GM21423 (cell line): ENCODE measurements at regions not wholly inside any gene's neighbourhood (a gene's known extent, or its start where the extent isn't known, plus 50 kb on each side); places are given as distances from the start of the nearest gene placed in this dataset.

Experiments used
- ATAC-seq: cut with Tn5 transposase; IDR thresholded peaks from one replicate; pipeline ENCODE4 v1.9.1; 2021; ENCODE audit warnings: mild to moderate bottlenecking, moderate library complexity; ENCODE audit not compliant: unreplicated experiment

DNA sequence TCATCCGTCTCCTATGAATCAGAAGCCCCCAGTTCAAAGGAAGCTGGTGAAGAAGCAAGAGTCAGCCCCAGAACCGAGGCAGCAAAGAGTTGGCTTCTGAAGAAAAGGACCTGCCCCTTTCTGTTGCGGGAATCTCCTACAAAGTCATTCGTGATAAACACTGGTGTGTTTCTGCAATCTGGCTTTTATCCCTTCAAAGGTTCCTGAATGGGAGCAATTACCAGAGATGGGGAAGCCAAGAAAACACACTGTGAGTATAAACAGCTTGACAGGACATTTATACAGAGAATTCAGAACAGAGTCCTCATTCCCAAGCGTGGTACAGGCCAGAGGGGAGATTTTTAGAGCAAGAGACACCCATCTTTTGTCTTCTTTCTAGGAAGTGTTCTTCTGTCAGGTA lies 226.8 kb upstream of the LNX1 start:
- no peak for ATAC-seq

DNA sequence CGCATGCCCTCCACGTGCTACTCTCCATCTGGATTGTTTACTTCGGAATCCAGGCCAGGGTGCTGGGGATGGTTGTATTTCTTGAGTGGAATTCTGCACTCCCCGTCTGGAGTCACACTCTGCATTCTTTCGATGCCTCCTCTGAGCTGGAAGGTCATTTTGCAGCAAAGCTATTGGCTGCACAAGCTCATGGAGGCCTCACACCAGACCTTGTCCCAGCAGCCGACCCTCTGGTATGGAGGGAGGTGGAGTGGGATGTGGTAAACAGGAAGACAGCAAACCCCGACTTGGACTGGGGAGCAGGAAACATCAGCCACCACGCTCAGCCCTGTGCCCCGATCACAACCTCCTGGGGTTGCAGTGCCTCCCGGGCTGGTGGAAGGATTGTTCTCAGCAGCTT lies 225.3 kb upstream of the LNX1 start:
- no peak for ATAC-seq

- no peak for ATAC-seq
These were observed 224.0 kb upstream of the LNX1 start for GRCh38 chr4:53815281-53815680.

DNA sequence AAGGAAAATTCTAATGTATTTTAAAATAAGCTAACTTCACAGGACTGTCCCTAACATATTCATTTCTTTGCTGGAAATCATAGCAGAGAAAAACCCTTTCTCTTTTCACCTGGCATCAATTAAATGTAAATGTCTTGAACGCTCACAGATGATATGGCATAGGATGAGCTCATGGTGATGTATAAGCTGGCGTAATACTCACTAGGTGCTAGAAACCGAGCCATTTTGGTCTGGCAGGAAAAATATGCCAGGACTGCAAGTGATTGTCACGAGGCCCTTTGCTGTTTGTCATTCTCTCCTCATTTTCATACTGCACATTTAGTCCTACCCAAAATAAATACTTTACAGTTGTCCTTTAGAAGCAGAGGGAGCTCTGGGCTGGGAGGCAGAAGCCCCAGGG lies 222.7 kb upstream of the LNX1 start:
- ATAC-seq = no peak

GRCh38 chr4:53810643-53811042 lies 219.4 kb upstream of the LNX1 start:
- ATAC-seq = no peak

- no peak for ATAC-seq
These were observed 218.5 kb upstream of the LNX1 start for GRCh38 chr4:53809816-53810215.

DNA sequence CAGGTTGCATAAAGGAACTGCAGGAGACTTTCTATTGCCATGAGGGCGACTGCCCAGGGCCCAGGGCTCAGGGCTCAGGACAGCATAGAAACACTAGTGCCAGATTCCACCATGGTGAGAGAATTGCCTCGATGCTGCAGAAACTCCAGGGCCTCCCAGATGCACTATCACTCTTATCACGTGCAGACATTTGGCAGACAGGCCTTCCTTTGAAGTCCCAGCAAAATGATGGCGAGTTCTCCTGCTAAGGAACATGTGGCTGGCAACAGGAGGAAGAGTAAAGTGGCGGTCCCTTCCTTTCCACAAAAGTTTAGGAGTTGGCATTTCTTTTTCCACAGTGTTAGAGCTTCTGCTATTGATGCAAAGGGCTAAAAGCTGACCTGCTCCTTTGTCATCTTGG lies 214.0 kb upstream of the LNX1 start:
- ATAC-seq = no peak

- no peak for ATAC-seq
These were observed 213.4 kb upstream of the LNX1 start for GRCh38 chr4:53804719-53805118.

DNA sequence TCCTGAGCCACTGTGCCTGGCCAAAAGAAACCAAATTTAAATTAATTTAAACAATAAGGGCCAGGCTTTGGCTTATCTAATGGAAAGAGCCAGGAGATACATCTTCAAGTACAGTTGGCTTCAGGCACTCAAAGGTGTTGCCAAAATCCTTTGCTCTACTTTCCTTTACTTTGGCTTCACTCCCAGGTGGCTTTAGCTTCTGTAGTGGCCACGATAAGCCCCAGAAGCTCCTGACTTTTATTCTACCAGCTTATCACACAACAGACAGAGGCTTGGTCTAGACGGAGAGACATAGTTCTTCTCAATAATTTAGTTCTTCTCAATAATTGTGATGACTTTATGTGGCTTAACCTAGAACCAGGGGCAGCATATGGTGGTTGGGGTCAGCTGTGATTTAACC lies 211.2 kb upstream of the LNX1 start:
- no peak for ATAC-seq

- ATAC-seq = no peak
These were observed 210.1 kb upstream of the LNX1 start for GRCh38 chr4:53801373-53801772.

DNA sequence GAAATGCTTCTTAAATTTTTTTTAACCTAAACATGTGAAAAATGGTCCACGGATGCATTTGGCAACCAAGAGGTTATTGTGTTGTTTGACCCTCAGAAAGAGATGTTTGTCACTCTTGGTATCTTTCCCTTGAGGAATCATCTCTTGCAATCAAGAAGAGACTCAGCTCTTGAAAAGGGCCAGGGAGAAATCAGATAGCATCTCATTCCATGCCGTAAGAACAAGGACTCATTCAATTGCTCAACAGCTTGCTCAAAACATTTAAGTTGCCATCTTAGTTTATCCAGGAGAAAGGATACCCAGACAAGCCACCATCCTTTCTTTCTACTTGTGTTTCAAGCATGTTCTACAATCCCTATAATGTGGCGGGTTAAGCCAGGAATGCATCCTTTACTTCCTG lies 209.5 kb upstream of the LNX1 start:
- no peak for ATAC-seq

DNA sequence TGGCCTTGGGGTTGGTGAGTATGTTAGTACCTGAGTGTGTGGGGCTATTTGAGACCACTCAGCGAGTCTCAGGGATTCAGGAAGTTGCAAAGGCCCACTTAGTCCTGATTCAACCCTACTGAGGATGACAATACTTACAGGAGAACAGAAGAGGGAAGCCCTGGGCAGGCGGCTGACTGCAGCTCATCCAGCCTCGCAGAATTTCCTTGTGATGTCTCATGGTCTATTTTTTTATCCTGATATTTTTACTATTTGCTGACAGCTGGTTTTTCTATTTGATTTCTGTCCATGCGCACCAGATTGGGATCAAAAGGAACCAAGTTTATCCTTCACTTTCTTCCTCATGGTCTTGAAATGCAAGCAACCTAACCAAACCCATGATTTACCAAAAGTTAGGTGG lies 201.8 kb upstream of the LNX1 start:
- no peak for ATAC-seq

DNA sequence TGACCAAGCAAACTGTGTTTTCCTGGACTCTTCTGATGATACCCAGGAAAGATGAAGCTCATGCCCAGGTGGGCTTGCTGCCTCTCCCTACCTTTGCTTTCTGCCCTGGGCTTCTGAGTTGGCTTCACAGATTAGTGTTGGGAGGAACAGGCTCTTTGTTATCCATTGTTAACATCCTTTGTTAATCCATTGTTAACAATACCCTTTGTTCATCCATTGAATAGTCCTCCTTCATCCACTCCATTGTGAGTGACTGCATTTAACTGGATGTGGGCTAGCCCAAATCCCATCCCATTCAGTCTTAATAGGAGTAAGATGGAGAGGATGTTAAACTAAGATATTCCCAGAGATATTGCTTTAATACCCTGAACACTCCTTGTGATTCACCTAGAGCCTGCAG lies 199.0 kb upstream of the LNX1 start:
- no peak for ATAC-seq

GRCh38 chr4:53788621-53789020 lies 197.3 kb upstream of the LNX1 start:
- no peak for ATAC-seq

GRCh38 chr4:53788011-53788410 lies 196.7 kb upstream of the LNX1 start:
- no peak for ATAC-seq

DNA sequence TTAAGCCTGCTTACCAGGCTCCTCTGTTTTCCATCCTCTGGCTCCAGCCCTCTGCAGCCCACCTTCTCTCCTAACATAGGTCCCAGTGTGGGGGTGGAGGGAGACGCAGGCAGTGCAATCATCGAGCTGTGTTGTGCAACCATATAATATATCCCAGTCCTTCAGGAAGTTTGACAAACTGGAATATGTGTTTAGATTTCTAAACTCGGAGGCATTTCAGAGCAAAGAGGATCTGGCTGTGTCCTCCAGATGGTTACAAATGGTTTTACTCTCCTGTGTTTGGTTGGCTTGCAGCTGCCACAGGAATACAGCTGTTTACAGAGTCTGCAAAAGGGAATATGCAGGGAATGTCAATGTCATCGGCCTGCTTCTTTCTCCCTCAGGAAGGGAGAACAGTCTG lies 195.3 kb upstream of the LNX1 start:
- ATAC-seq = no peak

DNA sequence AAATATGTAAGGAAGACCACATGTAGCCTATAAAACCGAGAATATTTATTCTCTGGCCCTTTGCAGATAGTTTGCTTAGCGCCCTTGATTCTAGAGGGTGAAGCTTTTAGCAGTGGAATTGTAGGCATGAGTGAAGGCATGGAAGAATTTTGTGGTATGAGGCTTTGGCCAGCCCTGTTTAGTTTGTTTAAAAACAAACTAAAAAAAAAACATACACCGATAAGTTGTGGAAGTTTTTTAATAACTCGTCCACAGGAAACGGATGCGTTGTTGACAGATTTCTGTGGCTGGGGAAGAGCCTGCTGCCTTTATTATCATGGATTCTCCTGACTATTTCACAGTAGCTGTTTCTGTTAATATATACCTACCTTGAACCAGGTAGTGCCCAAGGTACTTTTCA lies 194.7 kb upstream of the LNX1 start:
- no peak for ATAC-seq

- ATAC-seq = no peak
These were observed 192.8 kb upstream of the LNX1 start for GRCh38 chr4:53784112-53784511.

GRCh38 chr4:53783208-53783859 lies 192.0 kb upstream of the LNX1 start:
- ATAC-seq = no peak

GRCh38 chr4:53782458-53782845 lies 191.2 kb upstream of the LNX1 start:
- ATAC-seq = no peak

GRCh38 chr4:53781629-53782457 lies 190.6 kb upstream of the LNX1 start:
- no peak for ATAC-seq

DNA sequence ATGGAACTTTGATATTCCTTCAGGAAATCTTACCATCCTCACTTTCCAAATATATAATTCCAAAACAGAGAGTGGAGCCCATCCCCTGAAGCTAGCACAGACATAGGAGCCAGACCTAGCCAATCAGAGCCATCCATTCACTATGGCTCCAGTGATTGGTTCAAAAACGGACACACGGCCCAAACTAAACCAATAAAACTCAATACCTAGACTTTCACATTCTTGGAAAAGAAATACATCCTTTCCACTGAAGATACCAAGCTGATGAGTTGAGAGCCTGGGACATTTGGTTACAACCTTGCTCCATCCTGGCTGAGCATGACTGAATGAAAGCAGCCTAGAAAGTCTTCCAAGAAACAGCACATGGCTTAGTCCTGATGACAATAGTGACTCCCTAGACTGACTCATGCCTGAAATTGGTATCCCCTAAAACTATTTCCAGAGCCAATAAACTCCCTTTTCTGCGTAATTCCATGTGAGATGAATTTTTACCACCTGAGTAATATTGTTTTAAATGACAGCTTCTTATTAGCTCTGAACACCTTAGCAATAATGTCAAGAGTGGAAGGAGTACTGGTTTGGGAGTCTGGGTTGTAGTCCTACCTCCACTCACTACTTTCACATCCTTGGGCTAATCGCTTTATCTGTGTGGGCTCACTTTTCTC lies 189.6 kb upstream of the LNX1 start:
- no peak for ATAC-seq
